HEK293 (cell line): ENCODE measurements at regions not wholly inside any gene's neighbourhood (a gene's known extent, or its start where the extent isn't known, plus 50 kb on each side); places are given as distances from the start of the nearest gene placed in this dataset.

Experiments
- HOXA7 ChIP-seq: sonication (generic); formaldehyde crosslinking; IDR thresholded peaks from 2 replicates; pipeline ENCODE4 v1.8.1; 2022; ENCODE audit warnings: missing genetic modification reagents, borderline replicate concordance
- IKZF3 ChIP-seq: fragments of 450-650 bp; IDR thresholded peaks from 2 replicates; pipeline ENCODE4 v1.5.0; 2018; ENCODE audit warnings: missing biosample characterization, mild to moderate bottlenecking, missing genetic modification characterization, moderate library complexity
- ZFP37 ChIP-seq: fragments of 450-650 bp; formaldehyde crosslinking; IDR thresholded peaks from 2 replicates; pipeline ENCODE4 v1.5.1; 2016; ENCODE audit warnings: missing biosample characterization, missing genetic modification characterization
- ZNF169 ChIP-seq: fragments of 450-650 bp; formaldehyde crosslinking; IDR thresholded peaks from 2 replicates; pipeline ENCODE4 v1.5.1; 2016; ENCODE audit warnings: missing biosample characterization, missing genetic modification characterization
- ZNF280C ChIP-seq: fragments of 450-650 bp; formaldehyde crosslinking; IDR thresholded peaks from 2 replicates; pipeline ENCODE4 v1.5.1; 2016; ENCODE audit warnings: missing biosample characterization, missing genetic modification characterization
- ZNF302 ChIP-seq: fragments of 450-650 bp; formaldehyde crosslinking; IDR thresholded peaks from 2 replicates; pipeline ENCODE4 v1.5.1; 2016; ENCODE audit warnings: missing biosample characterization, missing genetic modification characterization, low read depth
- TF ChIP-seq, protein P1 (sequence below): fragments of 450-650 bp; formaldehyde crosslinking; IDR thresholded peaks from 2 replicates; pipeline ENCODE4 v1.5.1; 2016; ENCODE audit warnings: missing biosample characterization, missing genetic modification characterization
- TF ChIP-seq, protein P2 (sequence below): fragments of 450-650 bp; formaldehyde crosslinking; IDR thresholded peaks from 2 replicates; pipeline ENCODE4 v1.5.1; 2017; ENCODE audit warnings: missing biosample characterization, missing genetic modification characterization
- TF ChIP-seq, protein P3 (sequence below): fragments of 450-650 bp; formaldehyde crosslinking; IDR thresholded peaks from 2 replicates; pipeline ENCODE4 v1.5.1; 2016; ENCODE audit warnings: missing biosample characterization, missing genetic modification characterization
- TF ChIP-seq, protein P4 (sequence below): fragments of 450-650 bp; formaldehyde crosslinking; IDR thresholded peaks from 2 replicates; pipeline ENCODE4 v1.5.1; 2016; ENCODE audit warnings: missing biosample characterization, missing genetic modification characterization, low read depth

- TF ChIP-seq ZNF169 (tag by site-specific recombination) (no peak), ZFP37 (tag by site-specific recombination) (no peak), HOXA7 (no peak), IKZF3 (no peak), ZNF302 (tag by site-specific recombination) (no peak), ZNF280C (tag by site-specific recombination) (no peak)
- TF ChIP-seq, protein P1, sequence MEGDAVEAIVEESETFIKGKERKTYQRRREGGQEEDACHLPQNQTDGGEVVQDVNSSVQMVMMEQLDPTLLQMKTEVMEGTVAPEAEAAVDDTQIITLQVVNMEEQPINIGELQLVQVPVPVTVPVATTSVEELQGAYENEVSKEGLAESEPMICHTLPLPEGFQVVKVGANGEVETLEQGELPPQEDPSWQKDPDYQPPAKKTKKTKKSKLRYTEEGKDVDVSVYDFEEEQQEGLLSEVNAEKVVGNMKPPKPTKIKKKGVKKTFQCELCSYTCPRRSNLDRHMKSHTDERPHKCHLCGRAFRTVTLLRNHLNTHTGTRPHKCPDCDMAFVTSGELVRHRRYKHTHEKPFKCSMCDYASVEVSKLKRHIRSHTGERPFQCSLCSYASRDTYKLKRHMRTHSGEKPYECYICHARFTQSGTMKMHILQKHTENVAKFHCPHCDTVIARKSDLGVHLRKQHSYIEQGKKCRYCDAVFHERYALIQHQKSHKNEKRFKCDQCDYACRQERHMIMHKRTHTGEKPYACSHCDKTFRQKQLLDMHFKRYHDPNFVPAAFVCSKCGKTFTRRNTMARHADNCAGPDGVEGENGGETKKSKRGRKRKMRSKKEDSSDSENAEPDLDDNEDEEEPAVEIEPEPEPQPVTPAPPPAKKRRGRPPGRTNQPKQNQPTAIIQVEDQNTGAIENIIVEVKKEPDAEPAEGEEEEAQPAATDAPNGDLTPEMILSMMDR (tag by site-specific recombination), result no peak
- TF ChIP-seq, protein P2, sequence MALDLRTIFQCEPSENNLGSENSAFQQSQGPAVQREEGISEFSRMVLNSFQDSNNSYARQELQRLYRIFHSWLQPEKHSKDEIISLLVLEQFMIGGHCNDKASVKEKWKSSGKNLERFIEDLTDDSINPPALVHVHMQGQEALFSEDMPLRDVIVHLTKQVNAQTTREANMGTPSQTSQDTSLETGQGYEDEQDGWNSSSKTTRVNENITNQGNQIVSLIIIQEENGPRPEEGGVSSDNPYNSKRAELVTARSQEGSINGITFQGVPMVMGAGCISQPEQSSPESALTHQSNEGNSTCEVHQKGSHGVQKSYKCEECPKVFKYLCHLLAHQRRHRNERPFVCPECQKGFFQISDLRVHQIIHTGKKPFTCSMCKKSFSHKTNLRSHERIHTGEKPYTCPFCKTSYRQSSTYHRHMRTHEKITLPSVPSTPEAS (tag by site-specific recombination), result no peak
- TF ChIP-seq, protein P3, sequence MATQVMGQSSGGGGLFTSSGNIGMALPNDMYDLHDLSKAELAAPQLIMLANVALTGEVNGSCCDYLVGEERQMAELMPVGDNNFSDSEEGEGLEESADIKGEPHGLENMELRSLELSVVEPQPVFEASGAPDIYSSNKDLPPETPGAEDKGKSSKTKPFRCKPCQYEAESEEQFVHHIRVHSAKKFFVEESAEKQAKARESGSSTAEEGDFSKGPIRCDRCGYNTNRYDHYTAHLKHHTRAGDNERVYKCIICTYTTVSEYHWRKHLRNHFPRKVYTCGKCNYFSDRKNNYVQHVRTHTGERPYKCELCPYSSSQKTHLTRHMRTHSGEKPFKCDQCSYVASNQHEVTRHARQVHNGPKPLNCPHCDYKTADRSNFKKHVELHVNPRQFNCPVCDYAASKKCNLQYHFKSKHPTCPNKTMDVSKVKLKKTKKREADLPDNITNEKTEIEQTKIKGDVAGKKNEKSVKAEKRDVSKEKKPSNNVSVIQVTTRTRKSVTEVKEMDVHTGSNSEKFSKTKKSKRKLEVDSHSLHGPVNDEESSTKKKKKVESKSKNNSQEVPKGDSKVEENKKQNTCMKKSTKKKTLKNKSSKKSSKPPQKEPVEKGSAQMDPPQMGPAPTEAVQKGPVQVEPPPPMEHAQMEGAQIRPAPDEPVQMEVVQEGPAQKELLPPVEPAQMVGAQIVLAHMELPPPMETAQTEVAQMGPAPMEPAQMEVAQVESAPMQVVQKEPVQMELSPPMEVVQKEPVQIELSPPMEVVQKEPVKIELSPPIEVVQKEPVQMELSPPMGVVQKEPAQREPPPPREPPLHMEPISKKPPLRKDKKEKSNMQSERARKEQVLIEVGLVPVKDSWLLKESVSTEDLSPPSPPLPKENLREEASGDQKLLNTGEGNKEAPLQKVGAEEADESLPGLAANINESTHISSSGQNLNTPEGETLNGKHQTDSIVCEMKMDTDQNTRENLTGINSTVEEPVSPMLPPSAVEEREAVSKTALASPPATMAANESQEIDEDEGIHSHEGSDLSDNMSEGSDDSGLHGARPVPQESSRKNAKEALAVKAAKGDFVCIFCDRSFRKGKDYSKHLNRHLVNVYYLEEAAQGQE (tag by site-specific recombination), result no peak
- TF ChIP-seq, protein P4, sequence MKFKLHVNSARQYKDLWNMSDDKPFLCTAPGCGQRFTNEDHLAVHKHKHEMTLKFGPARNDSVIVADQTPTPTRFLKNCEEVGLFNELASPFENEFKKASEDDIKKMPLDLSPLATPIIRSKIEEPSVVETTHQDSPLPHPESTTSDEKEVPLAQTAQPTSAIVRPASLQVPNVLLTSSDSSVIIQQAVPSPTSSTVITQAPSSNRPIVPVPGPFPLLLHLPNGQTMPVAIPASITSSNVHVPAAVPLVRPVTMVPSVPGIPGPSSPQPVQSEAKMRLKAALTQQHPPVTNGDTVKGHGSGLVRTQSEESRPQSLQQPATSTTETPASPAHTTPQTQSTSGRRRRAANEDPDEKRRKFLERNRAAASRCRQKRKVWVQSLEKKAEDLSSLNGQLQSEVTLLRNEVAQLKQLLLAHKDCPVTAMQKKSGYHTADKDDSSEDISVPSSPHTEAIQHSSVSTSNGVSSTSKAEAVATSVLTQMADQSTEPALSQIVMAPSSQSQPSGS (tag by site-specific recombination), result no peak
Observed at GRCh38 chr2:171266102-171266501, 105.4 kb upstream of the TLK1 start.
